ENCODE measurements at regions not wholly inside any gene's neighbourhood (a gene's known extent, or its start where the extent isn't known, plus 50 kb on each side); places are given as distances from the start of the nearest gene placed in this dataset.

DNA sequence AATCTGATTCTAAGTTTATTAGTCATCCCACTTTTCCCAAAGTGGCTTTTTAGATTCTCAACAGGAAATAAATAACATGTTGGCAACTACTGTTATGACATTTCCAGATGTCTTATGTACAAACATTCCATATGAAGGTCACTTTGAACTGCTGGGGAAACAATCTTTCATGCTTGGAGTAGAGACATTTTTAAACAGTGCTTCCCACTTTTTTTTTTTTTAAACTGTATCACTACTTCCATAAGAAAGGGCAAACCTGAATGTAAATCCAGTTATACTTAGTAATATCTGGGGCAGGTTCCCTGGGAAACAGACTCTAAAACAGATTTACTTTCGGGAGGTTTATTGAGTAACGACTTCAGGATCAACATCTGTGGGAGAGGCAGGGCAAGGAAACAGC lies 473.8 kb downstream of the TAFA4 start:
- no peak for DNase-seq

DNA sequence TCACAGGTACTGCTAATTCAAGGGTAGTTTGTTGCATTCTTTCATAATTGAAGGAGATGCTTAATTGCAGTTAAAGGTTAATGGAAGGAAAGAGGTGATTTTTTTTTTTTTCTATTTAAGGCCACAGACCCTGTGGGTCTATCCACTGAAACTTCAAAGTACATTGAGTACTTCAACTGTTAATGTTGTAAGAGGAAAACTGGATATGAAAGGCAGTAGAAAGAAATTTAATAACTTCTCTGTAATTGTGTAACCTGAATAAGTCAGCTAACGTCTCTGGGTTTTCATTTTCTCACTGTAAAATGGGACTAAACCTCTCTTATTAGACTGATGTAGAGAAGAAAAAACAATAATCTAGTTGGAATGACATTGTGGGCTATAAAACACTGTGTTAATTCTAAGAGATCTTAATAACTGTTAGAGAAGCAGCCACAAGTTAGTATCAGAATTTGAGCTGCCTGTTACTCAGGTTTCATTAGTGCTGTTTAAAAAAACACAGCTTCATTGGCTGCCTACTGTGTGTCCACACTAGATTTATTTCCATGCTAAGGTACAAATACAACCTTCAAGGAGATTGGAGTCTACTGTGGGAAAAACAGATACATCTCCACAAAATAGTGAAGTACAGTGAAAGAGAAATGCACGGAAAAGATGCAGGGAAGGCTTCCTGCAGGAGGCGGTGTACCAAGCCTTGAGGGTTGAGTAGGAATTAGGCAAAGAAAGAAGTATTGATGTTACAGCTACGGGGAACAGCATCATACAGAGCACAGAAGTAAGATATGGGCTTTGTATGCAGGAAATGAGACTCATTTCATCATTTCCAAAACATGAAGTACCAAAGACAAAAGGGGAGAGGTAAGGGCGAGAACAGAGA lies 483.6 kb downstream of the TAFA4 start:
- DNase-seq: no peak

DNA sequence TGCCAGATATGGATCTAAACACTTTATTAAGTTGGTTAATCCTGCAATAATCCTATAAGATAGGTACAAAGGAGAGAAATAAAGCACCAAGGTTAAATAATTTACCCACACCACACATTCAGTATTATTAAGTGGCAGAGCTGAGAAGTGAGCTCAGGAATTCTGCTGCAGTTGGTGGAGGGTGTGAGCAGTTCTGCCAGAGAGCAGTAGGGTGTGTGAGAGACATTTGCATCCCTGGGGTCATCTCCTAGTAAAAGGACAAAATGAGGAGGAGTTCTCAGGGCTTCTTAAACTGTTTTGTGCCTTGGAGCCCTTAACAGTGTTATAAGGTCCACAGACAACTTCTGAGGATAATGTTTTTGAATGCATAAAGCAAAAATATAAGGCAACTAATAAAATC lies 484.5 kb downstream of the TAFA4 start:
- no peak for DNase-seq

DNA sequence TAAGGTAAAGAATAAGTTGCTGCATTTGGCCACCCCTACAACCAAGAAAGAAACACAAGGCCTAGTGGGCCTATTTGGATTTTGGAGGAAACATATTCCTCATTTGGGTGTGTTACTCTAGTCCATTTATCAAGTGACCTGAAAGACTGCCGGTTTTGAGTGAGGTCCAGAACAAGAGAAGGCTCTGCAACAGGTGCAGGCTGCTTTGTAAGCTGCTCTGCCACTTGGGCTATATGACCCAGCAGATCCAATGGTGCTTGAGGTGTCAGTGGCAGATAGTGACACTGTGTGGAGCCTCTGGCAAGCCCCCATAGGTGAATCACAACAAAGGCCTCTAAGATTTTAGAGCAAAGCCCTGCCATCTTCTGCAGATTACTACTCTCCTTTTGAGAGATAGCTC lies 491.3 kb downstream of the TAFA4 start:
- no peak for DNase-seq

DNA sequence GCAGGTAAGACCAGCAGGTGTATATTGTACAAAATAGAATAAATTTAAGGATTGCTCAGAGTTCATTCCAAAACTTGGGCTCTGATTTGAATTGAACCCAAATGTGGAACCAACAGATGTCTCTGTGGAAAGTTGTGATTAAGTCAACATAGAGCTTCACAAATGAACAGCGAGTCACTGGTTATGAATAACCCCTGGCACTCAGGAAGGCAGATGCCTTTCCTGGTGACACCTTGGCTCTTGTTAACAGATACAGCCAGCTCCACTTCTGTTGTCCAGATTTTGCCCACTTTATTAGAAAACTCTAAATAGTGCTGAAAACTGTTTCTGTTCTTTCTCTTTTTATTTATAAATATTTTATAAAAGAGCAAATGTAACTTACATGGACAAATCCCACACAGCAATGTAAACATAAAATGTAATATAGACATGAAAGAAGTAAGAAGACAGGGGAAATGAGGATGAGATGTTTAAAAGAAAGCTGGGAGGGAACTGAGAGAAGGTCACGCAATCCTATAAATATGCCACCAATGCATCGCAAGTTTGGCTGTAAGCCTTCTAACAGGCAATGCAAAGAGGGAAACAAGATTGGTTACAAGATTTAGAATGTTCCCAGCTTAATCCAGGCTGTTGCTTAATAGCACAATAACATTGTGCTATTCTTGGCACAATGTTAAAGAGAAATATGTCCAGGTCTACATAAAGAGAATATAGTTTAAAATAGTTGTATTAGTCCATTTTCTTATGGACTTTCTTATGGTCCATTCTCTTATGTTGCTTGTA lies 495.5 kb downstream of the TAFA4 start:
- no peak for DNase-seq

DNA sequence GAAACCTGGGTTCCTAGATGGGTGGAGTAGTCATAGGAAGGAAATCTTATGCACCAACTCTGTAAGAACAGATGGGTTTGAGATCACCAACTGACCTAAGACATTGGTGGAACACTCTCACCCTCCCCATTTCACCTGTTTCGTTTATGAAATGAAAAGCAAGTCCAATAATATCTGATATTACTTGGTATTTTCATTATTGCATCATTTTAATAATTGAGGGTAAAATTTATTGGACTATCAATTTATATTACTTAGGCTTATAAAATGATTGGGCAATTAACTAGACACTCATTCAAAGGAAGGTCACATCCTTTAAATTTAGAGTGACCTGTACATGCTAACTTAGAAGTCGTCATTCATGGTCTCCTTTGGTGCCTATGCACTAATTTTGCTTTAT lies 503.9 kb downstream of the TAFA4 start:
- no peak for DNase-seq

DNA sequence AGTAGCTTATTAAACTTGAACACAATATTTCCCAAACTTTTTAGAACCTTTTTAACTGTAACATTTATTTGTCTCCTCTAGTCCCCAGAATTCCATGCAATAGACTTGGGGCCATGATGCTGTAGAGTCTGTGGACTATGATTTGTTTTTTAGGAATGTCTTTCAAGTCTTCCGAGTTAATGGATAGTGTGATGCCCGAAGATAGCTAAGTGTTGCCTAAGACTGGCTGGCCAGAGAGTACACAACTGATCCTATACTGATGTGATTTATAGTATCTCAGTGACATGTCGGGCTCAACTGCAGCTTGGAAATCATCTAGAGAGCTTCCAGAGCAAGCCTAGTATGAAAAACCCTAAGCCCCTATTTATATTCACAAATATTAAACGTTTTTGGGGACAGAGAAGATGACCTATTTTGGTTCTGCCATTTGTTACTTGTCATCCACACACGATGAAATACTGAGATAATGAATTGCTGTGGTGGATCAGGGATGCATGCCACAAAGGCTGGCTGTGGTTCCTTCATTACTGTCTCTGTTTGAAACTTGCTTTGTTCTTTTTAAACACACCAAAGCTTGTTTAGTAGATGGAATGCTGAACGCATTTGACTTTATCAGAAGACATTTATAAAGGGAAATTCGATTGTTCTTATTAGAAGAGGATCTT lies 507.4 kb downstream of the TAFA4 start:
- DNase-seq: no peak

DNA sequence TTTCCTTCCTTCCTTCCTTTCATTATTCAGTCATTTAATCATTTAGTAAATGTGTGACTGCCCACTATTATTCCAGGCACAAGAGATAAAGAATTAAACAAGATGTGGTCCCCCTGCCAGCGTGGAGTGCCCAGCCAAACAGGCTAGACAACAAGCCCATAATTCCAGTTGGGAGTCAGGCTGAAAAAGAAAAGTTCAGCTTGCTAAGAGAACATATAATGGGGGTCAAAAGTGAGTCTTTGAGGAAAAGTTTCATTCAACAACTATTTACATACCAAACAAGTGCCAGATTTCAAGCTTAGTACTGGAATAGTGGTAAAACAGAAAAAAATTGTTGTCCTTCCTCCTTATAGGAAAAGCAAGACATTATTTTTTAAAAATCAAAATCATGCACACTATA lies 523.7 kb downstream of the TAFA4 start:
- DNase-seq: no peak

DNA sequence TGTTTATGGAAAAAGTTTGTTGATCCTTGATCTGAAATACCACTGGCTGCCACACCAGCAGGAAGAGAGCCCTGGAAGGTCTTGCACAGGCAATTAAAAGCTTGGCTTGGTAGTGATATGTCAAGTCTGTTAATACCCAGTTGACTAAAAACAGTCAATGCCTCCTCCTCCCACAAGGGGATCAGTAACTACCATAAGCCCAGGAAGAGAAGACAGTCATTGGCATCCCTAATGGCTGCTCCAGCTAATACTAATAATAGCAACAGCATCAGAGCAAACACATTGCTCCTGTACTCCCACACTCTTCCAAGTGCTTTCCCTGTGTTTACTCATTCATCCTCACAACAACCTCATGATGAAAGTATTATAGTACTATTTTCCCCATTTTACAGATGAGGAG lies 528.6 kb downstream of the TAFA4 start:
- no peak for DNase-seq

DNA sequence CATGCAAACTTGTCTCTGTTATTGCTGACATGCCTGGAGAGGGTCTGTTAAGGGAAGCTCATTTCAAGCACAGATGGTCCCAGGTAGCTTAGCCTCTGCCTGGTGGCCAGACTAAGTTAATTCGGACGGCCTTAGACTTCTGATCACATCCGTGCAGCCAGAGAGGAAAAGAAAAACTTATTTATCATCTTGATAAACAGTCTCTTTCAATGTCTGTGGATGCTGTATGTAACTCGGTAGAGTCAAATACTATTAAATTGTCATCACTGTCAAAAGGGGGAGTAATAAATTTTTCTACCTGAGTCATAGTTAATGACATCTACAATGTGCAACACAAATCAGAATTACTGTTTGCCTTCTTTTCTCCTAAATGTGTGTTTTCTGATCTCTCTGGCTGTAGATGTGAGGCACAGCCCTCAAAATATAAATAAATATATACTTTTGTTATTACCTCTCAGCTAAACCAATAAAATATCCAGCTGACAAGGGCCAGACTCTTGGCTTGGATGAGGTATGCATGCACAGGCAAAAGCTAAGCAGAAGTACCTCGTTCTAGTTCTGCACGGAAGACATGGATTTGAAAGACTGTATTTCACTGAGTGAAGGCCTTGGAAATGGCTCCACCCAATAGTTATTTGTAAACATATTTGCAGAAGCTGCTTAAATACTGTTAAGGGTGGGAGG lies 530.0 kb downstream of the TAFA4 start:
- DNase-seq: no peak

DNA sequence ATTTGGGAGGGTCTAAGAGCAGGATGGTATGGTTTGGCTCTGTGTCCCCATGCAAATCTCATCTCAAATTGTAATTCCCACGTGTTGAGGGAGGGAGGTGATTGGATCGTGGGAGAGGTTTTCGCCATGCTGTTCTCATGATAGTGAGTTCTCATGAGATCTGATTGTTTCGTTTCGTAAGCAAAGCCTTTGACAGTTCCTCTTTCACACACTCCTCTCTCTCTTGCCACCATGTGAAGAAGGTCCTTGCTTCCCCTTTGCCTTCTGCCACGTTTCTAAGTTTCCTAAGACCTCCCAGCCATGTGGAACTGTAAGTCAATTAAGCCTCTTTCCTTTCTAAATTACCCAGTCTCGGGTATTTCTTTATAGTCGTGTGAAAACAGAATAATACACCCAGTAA lies 553.7 kb downstream of the TAFA4 start:
- no peak for DNase-seq

DNA sequence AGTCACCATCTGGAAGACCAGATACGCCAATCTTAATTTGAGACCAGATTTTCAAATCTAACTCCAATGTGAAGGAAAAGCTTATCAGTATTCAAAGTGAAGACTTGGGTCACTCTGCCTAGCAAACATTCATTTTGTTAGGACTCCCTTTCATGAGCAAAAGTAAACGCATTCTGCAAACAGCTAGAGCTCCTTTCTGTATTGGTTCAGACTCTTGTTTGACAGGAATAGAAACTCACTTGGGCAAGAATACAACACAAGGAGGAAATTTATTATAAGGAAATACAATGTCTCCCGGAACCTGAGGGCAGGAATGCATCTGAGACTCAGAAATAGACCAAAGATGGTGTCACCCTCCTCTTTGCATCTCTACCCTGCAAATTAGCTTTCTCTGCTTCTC lies 558.6 kb downstream of the TAFA4 start:
- no peak for DNase-seq

DNA sequence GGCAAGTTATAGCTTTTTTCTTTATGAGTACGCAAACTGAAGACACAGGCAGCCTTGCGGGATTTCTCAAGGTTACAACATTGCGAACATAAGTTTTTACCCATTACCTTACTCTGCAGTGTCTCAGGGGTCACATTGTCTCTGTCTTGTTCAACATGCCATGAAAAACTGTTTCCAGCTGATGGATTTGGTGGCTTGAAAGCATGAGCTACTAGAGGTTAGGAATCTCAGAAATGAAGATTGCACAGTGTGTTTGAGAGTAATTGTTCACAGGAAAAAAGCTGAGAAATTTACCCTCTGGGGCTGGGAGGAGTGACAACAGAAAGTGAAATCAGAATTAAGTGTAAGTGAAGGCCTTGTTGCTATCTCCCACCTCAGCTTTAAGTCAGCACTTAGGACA lies 568.6 kb downstream of the TAFA4 start:
- DNase-seq: no peak

DNA sequence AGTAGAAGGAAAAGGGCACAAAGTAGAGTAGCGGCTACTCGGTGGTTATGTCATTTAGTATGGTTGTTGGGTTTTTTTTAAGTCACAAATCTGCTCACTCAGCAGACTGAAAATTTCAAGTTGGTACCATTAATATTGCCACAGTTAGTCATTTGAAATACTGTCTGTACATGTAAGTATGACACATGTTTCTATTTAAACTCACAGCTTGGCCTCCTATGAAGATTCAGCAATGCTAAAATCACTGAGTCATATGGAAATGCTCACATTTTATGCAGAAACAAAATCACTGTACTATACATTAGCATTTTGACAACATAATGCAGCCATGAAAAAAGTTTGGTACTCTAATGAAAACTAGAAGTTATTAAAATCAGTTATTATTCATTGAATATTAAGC lies 571.9 kb downstream of the TAFA4 start:
- DNase-seq: no peak

DNA sequence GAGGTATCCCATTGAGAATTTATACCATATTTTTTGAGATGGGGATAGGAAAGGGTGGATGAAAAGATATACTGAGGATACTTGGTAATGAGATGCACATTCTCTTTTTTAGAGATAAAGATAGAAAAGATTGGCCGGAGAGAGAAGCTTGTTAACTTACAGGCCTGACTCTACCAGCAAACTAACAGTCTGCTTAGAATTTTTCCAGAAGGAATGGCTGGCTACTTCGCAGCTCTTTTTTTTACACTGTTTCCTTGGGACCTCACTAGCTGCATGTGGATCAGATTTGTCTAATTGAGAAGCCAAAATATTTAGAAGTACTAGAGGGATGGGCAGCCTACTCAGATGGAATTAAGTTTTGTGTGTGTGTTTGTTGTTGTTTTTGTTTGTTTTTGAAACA lies 586.6 kb downstream of the TAFA4 start:
- DNase-seq: no peak

DNA sequence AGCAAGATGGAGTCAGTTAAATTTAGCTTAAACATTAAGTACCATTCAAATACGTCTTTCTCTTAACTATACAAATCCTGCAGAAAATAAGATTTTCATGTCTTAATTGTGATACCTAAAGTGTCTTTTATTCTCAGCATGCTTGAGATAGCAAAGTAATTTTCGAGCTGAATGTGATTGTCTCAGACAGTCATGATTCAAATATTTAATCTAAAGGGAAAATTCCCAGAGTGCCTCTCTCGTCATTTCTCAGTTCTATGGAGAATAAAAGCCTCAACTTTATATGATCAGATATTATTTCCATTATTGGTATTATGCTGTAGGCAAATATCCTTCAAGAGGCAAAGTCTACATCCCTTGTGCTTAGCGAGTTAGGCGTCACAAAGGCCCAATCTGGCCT lies 589.9 kb downstream of the TAFA4 start:
- no peak for DNase-seq

DNA sequence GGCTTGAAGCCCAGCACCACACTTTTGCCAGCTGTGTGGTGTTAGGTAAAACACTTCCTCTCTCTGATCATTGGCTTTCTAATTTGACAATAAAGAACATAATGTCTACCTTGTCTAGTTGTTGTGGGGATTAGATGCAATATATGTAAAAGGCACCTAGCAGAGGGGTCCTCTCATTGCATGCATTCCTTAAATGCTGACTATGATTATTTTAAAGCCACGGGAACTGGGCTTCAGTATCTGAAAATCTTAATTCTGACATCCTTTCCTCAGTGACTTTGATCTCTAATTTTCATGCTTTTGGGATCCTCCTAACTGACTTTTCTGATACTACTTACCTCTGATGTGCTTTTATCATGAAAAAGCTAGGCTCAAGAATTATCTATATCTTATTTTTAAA lies 596.3 kb downstream of the TAFA4 start:
- DNase-seq: no peak

DNA sequence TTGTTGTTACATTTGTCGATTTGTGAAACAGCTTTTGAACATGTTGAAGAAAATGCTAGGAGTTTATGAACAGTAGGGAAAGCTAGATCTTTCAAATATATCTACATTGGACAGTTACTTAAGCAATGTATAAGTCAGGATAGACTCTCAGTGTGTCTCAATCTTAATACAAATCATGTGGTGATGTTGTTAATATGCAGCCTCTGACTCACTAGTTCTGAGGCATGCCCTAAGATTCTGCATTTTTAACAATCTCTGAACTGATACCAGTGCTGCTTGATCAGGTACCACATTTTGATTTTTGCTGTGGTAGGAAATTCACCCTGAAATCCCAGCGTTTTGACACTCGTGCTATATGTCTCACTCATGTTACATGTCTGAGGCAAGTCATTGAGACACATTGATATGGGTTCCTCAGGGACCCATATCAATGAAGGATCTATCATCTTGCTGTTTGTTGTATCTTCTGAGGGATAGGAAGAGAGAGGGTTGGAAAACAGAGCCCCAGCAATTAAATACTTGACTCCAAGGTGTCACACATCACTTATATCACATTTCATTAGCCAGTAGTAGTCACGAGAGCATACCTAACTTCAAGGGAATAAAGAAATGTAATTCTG lies 597.9 kb downstream of the TAFA4 start:
- DNase-seq: no peak

DNA sequence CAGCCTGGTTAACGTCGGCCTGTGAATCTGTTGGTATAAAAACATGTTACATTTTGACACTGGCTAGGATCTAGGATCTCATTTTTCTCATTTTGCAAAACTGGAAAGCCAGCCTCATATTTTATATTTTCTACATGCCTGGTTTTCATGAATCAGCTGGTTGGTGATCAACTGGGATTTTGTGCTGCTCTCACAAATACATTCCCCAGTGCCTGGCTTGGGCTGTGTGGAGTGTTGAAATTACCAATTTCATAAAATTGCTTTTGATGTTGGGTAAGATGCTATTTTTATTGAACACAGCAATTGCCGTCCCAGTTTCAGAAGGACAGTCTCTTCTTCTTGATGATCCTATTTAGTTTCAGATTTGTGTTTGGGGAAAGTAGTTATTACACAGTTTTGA lies 604.3 kb downstream of the TAFA4 start:
- DNase-seq: no peak

DNA sequence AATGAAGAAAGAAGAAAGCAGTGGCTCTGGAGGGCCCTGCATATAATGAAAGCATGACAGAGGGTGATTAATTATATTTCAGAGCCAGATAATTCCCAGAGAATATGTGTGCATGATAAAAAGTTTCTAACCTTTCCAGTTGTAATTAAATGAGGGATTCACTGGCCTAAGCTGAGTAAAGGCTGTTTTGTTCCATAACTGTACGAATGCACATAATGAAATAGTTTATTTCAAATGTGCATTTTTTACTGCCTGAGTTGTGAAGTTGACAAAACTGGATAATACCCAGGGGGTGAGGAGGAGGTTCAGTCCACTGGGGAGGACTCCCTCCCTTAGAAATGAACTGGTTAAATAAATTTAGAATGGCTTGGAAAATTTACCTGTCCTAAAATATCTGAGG lies 616.4 kb downstream of the TAFA4 start:
- no peak for DNase-seq

DNA sequence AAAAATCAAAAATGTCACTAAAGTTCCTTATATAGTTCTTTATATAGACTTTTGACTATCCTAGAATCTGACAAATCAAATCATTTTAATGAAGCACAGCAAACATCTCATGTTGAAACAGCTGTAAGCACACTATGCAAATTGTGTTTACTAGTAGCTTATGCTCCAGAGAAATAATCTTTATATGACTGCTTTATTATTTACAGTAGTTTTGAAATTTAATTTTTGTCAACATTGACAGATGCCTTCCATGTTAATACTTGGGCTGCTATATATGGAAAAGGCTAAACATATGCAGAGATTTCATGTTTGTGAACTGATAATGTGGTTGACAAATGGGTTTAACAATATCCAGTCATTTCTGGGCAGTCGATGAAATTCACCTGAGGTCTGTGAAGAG lies 616.8 kb downstream of the TAFA4 start:
- no peak for DNase-seq

DNA sequence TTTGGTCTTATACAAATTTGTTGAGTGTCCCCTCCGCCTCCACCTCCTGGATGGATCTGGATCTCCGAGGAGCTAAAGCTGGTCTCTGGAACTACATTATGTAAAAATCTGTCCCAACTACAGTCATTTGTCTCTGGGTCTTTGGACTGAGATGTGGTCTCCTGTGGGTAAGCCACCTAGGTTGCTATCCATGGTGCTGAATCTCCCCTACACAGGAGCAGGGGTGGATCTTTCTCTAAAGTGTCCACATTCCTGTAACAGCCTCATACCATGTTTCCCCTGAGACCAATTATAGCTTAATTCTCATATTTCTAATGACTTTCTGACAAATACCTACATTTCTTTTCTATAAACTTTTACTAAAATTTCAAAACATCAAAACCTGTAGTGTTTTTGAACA lies 625.8 kb downstream of the TAFA4 start:
- no peak for DNase-seq

DNA sequence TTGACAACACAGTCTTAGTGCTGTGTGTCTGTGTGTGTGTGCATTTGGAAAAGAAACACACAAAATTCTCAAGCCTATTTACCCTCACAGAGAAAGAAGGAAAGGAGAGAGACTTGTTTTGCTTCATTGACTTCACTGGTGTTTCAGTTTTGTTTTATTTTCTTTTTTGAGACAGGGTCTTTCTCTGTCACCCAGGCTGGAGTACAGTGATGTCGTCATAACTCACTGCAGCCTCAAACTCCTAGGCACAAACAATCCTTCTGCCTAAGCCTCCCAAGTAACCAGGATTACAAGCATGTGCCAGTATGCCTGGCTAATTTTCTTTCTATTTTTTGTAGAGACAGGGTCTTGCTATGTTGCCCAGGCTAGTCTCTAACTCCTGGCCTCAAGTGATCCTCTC lies 636.9 kb downstream of the TAFA4 start:
- no peak for DNase-seq

All from NCI-H1930 (cell line).